ENCODE measurements at regions not wholly inside any gene's neighbourhood (a gene's known extent, or its start where the extent isn't known, plus 50 kb on each side); places are given as distances from the start of the nearest gene placed in this dataset.

- TF ChIP-seq POLR2AphosphoS5 (IDR thresholded peaks at IDR 0.05) (no peak), CTCF (IDR thresholded peaks at IDR 0.05) (no peak), POLR2A (IDR thresholded peaks at IDR 0.05) (no peak)
- Histone ChIP-seq H3K27me3 (no peaks in the 10 kb centered on the region), H3K4me3 (no peak overlapping the region), H3K36me3 (no peaks in the 10 kb centered on the region), H3K4me1 (no peaks in the 10 kb centered on the region), H3K9me3 (no peaks in the 10 kb centered on the region), H3K27ac (no peak overlapping the region)
- no peak for DNase-seq (ENCODE audit: low spot score in 2 of 2)
- WGBS: 79% methylated on average over 4 of the region's 4 CpGs
These were observed 62.1 kb downstream of the BHLHE40 start for GRCh38 chr3:5041315-5041714.

GRCh38 chr3:5045961-5046360, 66.7 kb downstream of the BHLHE40 start:
- H3K9me3 ChIP-seq: no peaks in the 10 kb centered on the region
- H3K4me1 ChIP-seq: no peaks in the 10 kb centered on the region
- H3K27ac ChIP-seq: no peak overlapping the region
- 89% methylated on average over 2 of the region's 2 CpGs for WGBS
- TF ChIP-seq CTCF (IDR thresholded peaks at IDR 0.05): no peak
- no peak for TF ChIP-seq POLR2A (IDR thresholded peaks at IDR 0.05)
- no peak for TF ChIP-seq POLR2AphosphoS5 (IDR thresholded peaks at IDR 0.05)
- TF ChIP-seq EP300 (IDR thresholded peaks at IDR 0.05): no peak
- H3K27me3 ChIP-seq: no peaks in the 10 kb centered on the region
- DNase-seq (ENCODE audit: low spot score in 2 of 2): no peak
- no peaks in the 10 kb centered on the region for H3K36me3 ChIP-seq
- H3K4me3 ChIP-seq: no peak overlapping the region

GRCh38 chr3:5047764-5048419, 68.7 kb downstream of the BHLHE40 start:
- 81% methylated on average over 3 of the region's 3 CpGs for WGBS
- TF ChIP-seq POLR2A (IDR thresholded peaks at IDR 0.05) (no peak), POLR2AphosphoS5 (IDR thresholded peaks at IDR 0.05) (no peak), EP300 (IDR thresholded peaks at IDR 0.05) (no peak), CTCF (IDR thresholded peaks at IDR 0.05) (no peak)
- no peaks in the 10 kb centered on the region for H3K27me3 ChIP-seq
- H3K4me3 ChIP-seq: no peak overlapping the region
- no peaks in the 10 kb centered on the region for H3K4me1 ChIP-seq
- DNase-seq (ENCODE audit: low spot score in 2 of 2): no peak
- H3K36me3 ChIP-seq: no peaks in the 10 kb centered on the region
- no peaks in the 10 kb centered on the region for H3K9me3 ChIP-seq
- no peak overlapping the region for H3K27ac ChIP-seq

GRCh38 chr3:5051772-5052171, 70.3 kb upstream of the ARL8B start:
- Histone ChIP-seq H3K36me3 (no peaks in the 10 kb centered on the region), H3K4me3 (no peak overlapping the region), H3K27me3 (no peaks in the 10 kb centered on the region), H3K9me3 (no peaks in the 10 kb centered on the region), H3K27ac (no peak overlapping the region), H3K4me1 (peaks cover 9% of the 10 kb centered on the region)
- DNase-seq (ENCODE audit: low spot score in 2 of 2): no peak
- 67% methylated on average over 3 of the region's 3 CpGs for WGBS
- TF ChIP-seq EP300 (IDR thresholded peaks at IDR 0.05) (no peak), POLR2AphosphoS5 (IDR thresholded peaks at IDR 0.05) (no peak), CTCF (IDR thresholded peaks at IDR 0.05) (no peak), POLR2A (IDR thresholded peaks at IDR 0.05) (no peak)

- no peak overlapping the region for H3K27ac ChIP-seq
- no peaks in the 10 kb centered on the region for H3K9me3 ChIP-seq
- no peak for DNase-seq (ENCODE audit: low spot score in 2 of 2)
- H3K27me3 ChIP-seq: no peaks in the 10 kb centered on the region
- TF ChIP-seq POLR2A (IDR thresholded peaks at IDR 0.05) (no peak), EP300 (IDR thresholded peaks at IDR 0.05) (no peak), POLR2AphosphoS5 (IDR thresholded peaks at IDR 0.05) (no peak), CTCF (IDR thresholded peaks at IDR 0.05) (no peak)
- H3K36me3 ChIP-seq: no peaks in the 10 kb centered on the region
- H3K4me1 ChIP-seq: peaks cover 9% of the 10 kb centered on the region
- H3K4me3 ChIP-seq: no peak overlapping the region
- 90% methylated on average over 3 of the region's 3 CpGs for WGBS
These were observed 69.8 kb upstream of the ARL8B start for GRCh38 chr3:5052247-5052646.
